HepG2 (cell line): ENCODE measurements at regions not wholly inside any gene's neighbourhood (a gene's known extent, or its start where the extent isn't known, plus 50 kb on each side); places are given as distances from the start of the nearest gene placed in this dataset.

Experiments used
- ARID3A ChIP-seq: IDR thresholded peaks from 2 replicates; pipeline ENCODE4 v1.6.1; 2012; ENCODE audit warnings: low read depth, low read length, improper control_type of control experiment
- FOSL2 ChIP-seq: sonication (generic); formaldehyde crosslinking; IDR thresholded peaks from 2 replicates; pipeline ENCODE4 v1.4.0; 2020; ENCODE audit warnings: missing genetic modification reagents
- FOXA1 ChIP-seq, 2 experiments: fragments of 450-650 bp in 1 of 2; sonication (generic) in 1 of 2; formaldehyde crosslinking in 1 of 2; IDR thresholded peaks; 2 replicates each; pipeline versions ENCODE4 v1.4.0 to v1.6.1; 2016 to 2020; ENCODE audit warnings: missing genetic modification reagents in 1 of 2
- GATAD2A ChIP-seq: IDR thresholded peaks from 2 replicates; pipeline ENCODE4 v1.6.1; 2016
- HMG20A ChIP-seq: IDR thresholded peaks from 2 replicates; pipeline ENCODE4 v1.6.1; 2016; ENCODE audit warnings: borderline replicate concordance
- KDM3A ChIP-seq: IDR thresholded peaks from 2 replicates; pipeline ENCODE4 v1.6.1; 2018; ENCODE audit warnings: low read depth, missing compliant biosample characterization
- KLF6 ChIP-seq: IDR thresholded peaks from 2 replicates; pipeline ENCODE4 v1.8.0; 2016; ENCODE audit warnings: missing biosample characterization, missing genetic modification reagents
- MAFK ChIP-seq, 2 experiments: IDR thresholded peaks in 1 of 2; conservative IDR thresholded peaks in 1 of 2; 2 replicates each; pipeline ENCODE4 v1.6.1; 2011; ENCODE audit warnings: improper control_type of control experiment in 2 of 2, low read length in 2 of 2
- MXI1 ChIP-seq: IDR thresholded peaks from 3 replicates; pipeline ENCODE4 v1.6.1; 2012; ENCODE audit warnings: low read depth, low read length, inconsistent platforms, borderline replicate concordance
- NFE2 ChIP-seq: sonication (generic); formaldehyde crosslinking; IDR thresholded peaks from 2 replicates; pipeline ENCODE4 v1.4.0; 2020; ENCODE audit warnings: missing genetic modification reagents
- REXO4 ChIP-seq: sonication (generic); formaldehyde crosslinking; IDR thresholded peaks from 2 replicates; pipeline ENCODE4 v1.8.0; 2022; ENCODE audit warnings: missing genetic modification reagents, mild to moderate bottlenecking, borderline replicate concordance
- RFX3 ChIP-seq: IDR thresholded peaks from 2 replicates; pipeline ENCODE4 v1.6.1; 2016; ENCODE audit warnings: missing biosample characterization, missing genetic modification reagents
- SMYD3 ChIP-seq: sonication (generic); formaldehyde crosslinking; IDR thresholded peaks from 2 replicates; pipeline ENCODE4 v1.8.1; 2023; ENCODE audit warnings: mild to moderate bottlenecking, missing genetic modification reagents
- ZNF431 ChIP-seq: sonication (generic); formaldehyde crosslinking; IDR thresholded peaks from 2 replicates; pipeline ENCODE4 v1.9.0; 2022; ENCODE audit warnings: missing genetic modification reagents, low read depth, mild to moderate bottlenecking, borderline replicate concordance
- ZNF652 ChIP-seq: IDR thresholded peaks from 2 replicates; pipeline ENCODE4 v1.6.1; 2016; ENCODE audit warnings: low read depth, borderline replicate concordance
- ZNF816 ChIP-seq: sonication (generic); formaldehyde crosslinking; IDR thresholded peaks from 2 replicates; pipeline ENCODE4 v1.8.0; 2022; ENCODE audit warnings: missing genetic modification reagents, mild to moderate bottlenecking, borderline replicate concordance
- ZUFSP ChIP-seq: sonication (generic); formaldehyde crosslinking; IDR thresholded peaks from 2 replicates; pipeline ENCODE4 v1.9.0; 2021; ENCODE audit warnings: missing genetic modification reagents, mild to moderate bottlenecking, borderline replicate concordance

- TF ChIP-seq ZUFSP (CRISPR knock-in tag) (no peak), KDM3A (CRISPR knock-in tag) (no peak), ZNF431 (CRISPR knock-in tag) (no peak), GATAD2A (CRISPR knock-in tag) (0 out of 2 replicates have a peak, but pooled peaks have one; percentile 27), ARID3A (peak; percentile 56; the same call in 1 of the 2 replicates), FOSL2 (CRISPR knock-in tag) (peak; percentile 77), SMYD3 (CRISPR knock-in tag) (no peak), FOXA1 (IDR thresholded peaks at IDR 0.05) (no peak), FOXA1 (CRISPR knock-in tag; IDR thresholded peaks at IDR 0.05) (peak; percentile 47), REXO4 (CRISPR knock-in tag) (no peak), MAFK (conservative IDR thresholded peaks at IDR 0.05 in 1 of 2, IDR thresholded peaks at IDR 0.05 in 1 of 2; ENCODE audit: low read length in 2 of 2) (0 out of 4 replicates have a peak, but pooled peaks have one; percentile 17 to 26), NFE2 (CRISPR knock-in tag) (peak; percentile 76), ZNF652 (CRISPR knock-in tag) (peak; percentile 90), HMG20A (CRISPR knock-in tag) (peak; percentile 23; the same call in 1 of the 2 replicates), KLF6 (CRISPR knock-in tag) (no peak), MXI1 (peak; percentile 70; the same call in 2 of the 3 replicates), RFX3 (CRISPR knock-in tag) (peak; percentile 76), ZNF816 (CRISPR knock-in tag) (peak; percentile 36; the same call in 1 of the 2 replicates)
These were observed 57.1 kb upstream of the IGFBP3 start (continued) for GRCh38 chr7:45978010-45978681.
